Loucy (cell line): ENCODE measurements at regions not wholly inside any gene's neighbourhood (a gene's known extent, or its start where the extent isn't known, plus 50 kb on each side); places are given as distances from the start of the nearest gene placed in this dataset.
"Not testable (repeated sequence)": the region's sequence is repeated elsewhere in the genome, so short reads cannot be mapped to it uniquely, and the experiment has no call there.

Source experiments
- H2AFZ ChIP-seq: fragments of 200-600 bp; sonication (generic); 2 replicates; pipeline ENCODE4 v1.6.0; 2016; ENCODE audit warnings: antibody characterized with exemption, mild to moderate bottlenecking, low read length, moderate library complexity
- H3F3A ChIP-seq: fragments of 200-600 bp; 2 replicates; pipeline ENCODE4 v1.6.0; 2016; ENCODE audit warnings: antibody characterized with exemption, low read depth, mild to moderate bottlenecking
- H3K27me3 ChIP-seq: fragments of 200-600 bp; sonication (generic); 2 replicates; pipeline ENCODE4 v1.6.1; 2014; ENCODE audit warnings: low read length, mild to moderate bottlenecking; ENCODE audit not compliant: insufficient read depth, poor library complexity, severe bottlenecking
- H3K36me3 ChIP-seq: fragments of 200-600 bp; sonication (generic); 2 replicates; pipeline ENCODE4 v1.6.1; 2016; ENCODE audit warnings: low read length; ENCODE audit not compliant: insufficient read depth
- H3K4me1 ChIP-seq: fragments of 200-600 bp; sonication (generic); 2 replicates; pipeline ENCODE4 v1.5.1; 2014; ENCODE audit warnings: low read length, mild to moderate bottlenecking; ENCODE audit not compliant: insufficient read depth, poor library complexity, severe bottlenecking
- H3K4me2 ChIP-seq: fragments of 200-600 bp; sonication (generic); 2 replicates; pipeline ENCODE4 v1.6.0; 2014; ENCODE audit warnings: antibody characterized with exemption, low read length, low read depth, mild to moderate bottlenecking; ENCODE audit not compliant: poor library complexity, severe bottlenecking
- H3K4me3 ChIP-seq: fragments of 200-600 bp; sonication (generic); 2 replicates; pipeline ENCODE4 v1.5.1; 2014; ENCODE audit warnings: low read length, mild to moderate bottlenecking, mixed read lengths; ENCODE audit not compliant: poor library complexity, severe bottlenecking
- H3K79me2 ChIP-seq: fragments of 200-600 bp; sonication (generic); 2 replicates; pipeline ENCODE4 v1.6.1; 2014; ENCODE audit warnings: low read length; ENCODE audit not compliant: insufficient read depth
- H3K9ac ChIP-seq: fragments of 200-600 bp; sonication (generic); 2 replicates; pipeline ENCODE4 v1.6.0; 2014; ENCODE audit warnings: mild to moderate bottlenecking, low read depth, low read length, moderate library complexity; ENCODE audit not compliant: poor library complexity, severe bottlenecking
- H3K9me2 ChIP-seq: fragments of 200-600 bp; sonication (generic); replicated peaks from 2 replicates; pipeline ENCODE4 v1.6.1; 2016; ENCODE audit warnings: low read depth, low read length, mixed read lengths
- H3K9me3 ChIP-seq: fragments of 200-600 bp; sonication (generic); 2 replicates; pipeline ENCODE4 v1.6.1; 2014; ENCODE audit warnings: mild to moderate bottlenecking, antibody characterized with exemption, low read length, low read depth; ENCODE audit not compliant: insufficient read depth
- H4K20me1 ChIP-seq: fragments of 200-600 bp; sonication (generic); 2 replicates; pipeline ENCODE4 v1.6.0; 2014; ENCODE audit warnings: antibody characterized with exemption, low read length, mild to moderate bottlenecking; ENCODE audit not compliant: insufficient read depth, poor library complexity, severe bottlenecking
- CTCF ChIP-seq: fragments of 200-600 bp; sonication (generic); conservative IDR thresholded peaks from 2 replicates; pipeline ENCODE4 v1.5.1; 2014; ENCODE audit warnings: mild to moderate bottlenecking, antibody characterized with exemption, low read length
- EZH2phosphoT487 ChIP-seq: fragments of 200-600 bp; IDR thresholded peaks from 2 replicates; pipeline ENCODE4 v1.6.1; 2018; ENCODE audit warnings: antibody characterized with exemption, mild to moderate bottlenecking, moderate library complexity, borderline replicate concordance

DNA sequence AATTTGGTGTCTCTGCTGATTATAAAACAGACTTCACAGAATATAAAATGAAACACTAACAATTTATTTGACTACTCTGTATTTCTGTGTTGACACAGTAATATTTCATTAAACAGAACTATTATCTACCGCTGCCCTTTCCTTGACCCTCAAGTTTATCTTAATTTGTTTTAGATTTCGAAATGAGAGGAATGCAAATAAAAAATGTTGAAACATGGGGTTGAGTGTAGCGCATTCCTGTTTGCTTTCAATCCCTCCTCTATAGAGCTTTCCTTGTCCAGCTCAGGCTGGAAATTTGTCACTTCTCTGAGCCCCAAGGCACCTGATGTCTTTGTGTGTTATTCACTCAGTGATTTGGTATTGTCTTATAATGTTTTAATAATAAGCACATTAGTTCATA, 550.2 kb downstream of the ZBBX start:
- H3K4me1 ChIP-seq = no peaks in the 10 kb centered on the region
- no peaks in the 10 kb centered on the region for H3K36me3 ChIP-seq
- no peak overlapping the region for H3K9ac ChIP-seq
- no peak overlapping the region for H3K4me2 ChIP-seq
- no peak overlapping the region for H3K4me3 ChIP-seq
- no peaks in the 10 kb centered on the region for H3K79me2 ChIP-seq
- no peaks in the 10 kb centered on the region for H3K27me3 ChIP-seq
- TF ChIP-seq CTCF (no peak), EZH2phosphoT487 (no peak)
- H2AFZ ChIP-seq = no peak overlapping the region
- no peaks in the 10 kb centered on the region for H4K20me1 ChIP-seq
- no peaks in the 10 kb centered on the region for H3F3A ChIP-seq
- no peaks in the 10 kb centered on the region for H3K9me3 ChIP-seq
- no peaks in the 10 kb centered on the region for H3K9me2 ChIP-seq

- no peaks in the 10 kb centered on the region for H3K36me3 ChIP-seq
- H3F3A ChIP-seq = no peaks in the 10 kb centered on the region
These were observed 561.6 kb downstream of the ZBBX start for GRCh38 chr3:166818464-166818863.

GRCh38 chr3:166817269-166817668, 562.8 kb downstream of the ZBBX start:
- not testable (repeated sequence) for H3K9me3 ChIP-seq, H3K4me2 ChIP-seq, H3K4me1 ChIP-seq, H2AFZ ChIP-seq, H3K36me3 ChIP-seq, H4K20me1 ChIP-seq, H3K9ac ChIP-seq, H3F3A ChIP-seq, H3K4me3 ChIP-seq, H3K27me3 ChIP-seq, H3K79me2 ChIP-seq, H3K9me2 ChIP-seq

More at GRCh38 chr3:166818464-166818863, 561.6 kb downstream of the ZBBX start:
- no peaks in the 10 kb centered on the region for H3K79me2 ChIP-seq
- no peaks in the 10 kb centered on the region for H3K27me3 ChIP-seq
- no peak overlapping the region for H3K4me2 ChIP-seq
- H3K9me2 ChIP-seq = no peaks in the 10 kb centered on the region
- H4K20me1 ChIP-seq = no peaks in the 10 kb centered on the region
- H3K9me3 ChIP-seq = no peaks in the 10 kb centered on the region
- TF ChIP-seq CTCF = no peak
- TF ChIP-seq EZH2phosphoT487 = no peak
- no peak overlapping the region for H3K9ac ChIP-seq
- no peak overlapping the region for H3K4me3 ChIP-seq
- H3K4me1 ChIP-seq = no peaks in the 10 kb centered on the region
- no peak overlapping the region for H2AFZ ChIP-seq

GRCh38 chr3:166810741-166811445, 569.2 kb downstream of the ZBBX start:
- H2AFZ ChIP-seq = no peak overlapping the region

More at GRCh38 chr3:166810741-166811445, 569.2 kb downstream of the ZBBX start:
- no peak overlapping the region for H3K4me3 ChIP-seq
- TF ChIP-seq EZH2phosphoT487 (no peak), CTCF (no peak)
- no peak overlapping the region for H3K9ac ChIP-seq
- no peaks in the 10 kb centered on the region for H4K20me1 ChIP-seq
- no peaks in the 10 kb centered on the region for H3F3A ChIP-seq
- no peaks in the 10 kb centered on the region for H3K36me3 ChIP-seq
- no peaks in the 10 kb centered on the region; the same call in 1 of the 2 replicates for H3K9me2 ChIP-seq
- H3K4me2 ChIP-seq = no peak overlapping the region
- H3K79me2 ChIP-seq = no peaks in the 10 kb centered on the region
- H3K9me3 ChIP-seq = no peaks in the 10 kb centered on the region
- H3K27me3 ChIP-seq = no peaks in the 10 kb centered on the region
- H3K4me1 ChIP-seq = no peaks in the 10 kb centered on the region
